ENCODE measurements at regions not wholly inside any gene's neighbourhood (a gene's known extent, or its start where the extent isn't known, plus 50 kb on each side); places are given as distances from the start of the nearest gene placed in this dataset.
"Not testable (repeated sequence)": the region's sequence is repeated elsewhere in the genome, so short reads cannot be mapped to it uniquely, and the experiment has no call there.

DNA sequence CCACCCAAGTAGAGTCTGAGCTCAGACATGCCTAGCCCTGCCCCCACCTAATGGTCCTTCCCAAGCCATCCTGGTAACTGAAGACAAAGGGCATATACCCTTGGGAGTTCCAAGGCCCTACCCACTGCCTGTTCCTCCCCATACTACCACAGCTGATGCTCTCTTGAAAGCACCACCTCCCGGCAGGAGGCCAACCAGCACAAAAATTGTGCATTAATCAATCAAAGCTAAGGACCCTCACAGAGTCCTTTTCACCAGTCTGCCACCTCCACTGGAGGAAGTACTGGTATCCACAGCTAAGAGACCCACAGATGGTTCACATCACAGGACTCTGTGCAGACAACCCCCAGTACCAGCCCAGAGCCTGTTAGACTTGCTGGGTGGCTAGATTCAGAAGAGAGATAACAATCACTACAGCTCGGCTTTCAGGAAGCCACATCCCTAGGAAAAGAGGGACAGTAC is 93.8 kb upstream of the MAPK10 start:
- TF ChIP-seq, protein P1, sequence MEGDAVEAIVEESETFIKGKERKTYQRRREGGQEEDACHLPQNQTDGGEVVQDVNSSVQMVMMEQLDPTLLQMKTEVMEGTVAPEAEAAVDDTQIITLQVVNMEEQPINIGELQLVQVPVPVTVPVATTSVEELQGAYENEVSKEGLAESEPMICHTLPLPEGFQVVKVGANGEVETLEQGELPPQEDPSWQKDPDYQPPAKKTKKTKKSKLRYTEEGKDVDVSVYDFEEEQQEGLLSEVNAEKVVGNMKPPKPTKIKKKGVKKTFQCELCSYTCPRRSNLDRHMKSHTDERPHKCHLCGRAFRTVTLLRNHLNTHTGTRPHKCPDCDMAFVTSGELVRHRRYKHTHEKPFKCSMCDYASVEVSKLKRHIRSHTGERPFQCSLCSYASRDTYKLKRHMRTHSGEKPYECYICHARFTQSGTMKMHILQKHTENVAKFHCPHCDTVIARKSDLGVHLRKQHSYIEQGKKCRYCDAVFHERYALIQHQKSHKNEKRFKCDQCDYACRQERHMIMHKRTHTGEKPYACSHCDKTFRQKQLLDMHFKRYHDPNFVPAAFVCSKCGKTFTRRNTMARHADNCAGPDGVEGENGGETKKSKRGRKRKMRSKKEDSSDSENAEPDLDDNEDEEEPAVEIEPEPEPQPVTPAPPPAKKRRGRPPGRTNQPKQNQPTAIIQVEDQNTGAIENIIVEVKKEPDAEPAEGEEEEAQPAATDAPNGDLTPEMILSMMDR (conservative IDR thresholded peaks at IDR 0.05 in 1 of 2, IDR thresholded peaks at IDR 0.05 in 1 of 2; ENCODE audit: low read depth in 1 of 2, low read length in 2 of 2), result not testable (repeated sequence)
- TF ChIP-seq EZH2 (IDR thresholded peaks at IDR 0.05; ENCODE audit: low read length, missing control alignments), result not testable (repeated sequence)
